ENCODE measurements at regions not wholly inside any gene's neighbourhood (a gene's known extent, or its start where the extent isn't known, plus 50 kb on each side); places are given as distances from the start of the nearest gene placed in this dataset.

DNA sequence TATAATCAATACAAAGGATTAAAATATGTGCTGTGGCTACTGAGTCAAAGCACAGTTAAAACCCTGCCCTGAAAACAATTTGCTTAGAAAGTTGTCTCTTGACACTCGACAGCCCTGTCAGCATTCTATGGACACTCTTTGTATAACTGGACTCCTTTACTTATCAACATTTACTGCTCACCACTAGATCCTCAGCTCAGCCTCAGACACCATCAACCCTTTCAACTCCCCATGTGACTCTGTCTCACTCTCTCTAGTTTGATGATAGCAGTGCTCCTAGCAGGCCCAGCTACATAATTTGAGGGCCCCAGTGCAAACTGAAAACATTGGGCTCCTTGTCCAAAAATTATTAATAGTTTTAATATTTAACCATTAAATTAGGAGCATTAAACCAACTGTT, 181.8 kb downstream of the TENT5A start:
- H3K36me3 Mint-ChIP-seq (ENCODE audit: low read depth), result no peaks in the 10 kb centered on the region
- no peak overlapping the region for H3K27ac Mint-ChIP-seq
- DNase-seq (no peak), ATAC-seq (no peak)
- intact Hi-C loops (cut with micrococcal nuclease), result no loop called here
- H3K9me3 Mint-ChIP-seq, result peaks cover 1% of the 10 kb centered on the region
- H3K4me3 Mint-ChIP-seq, result no peak overlapping the region
- CTCF ChIA-PET, result no interaction called here
- no peaks in the 10 kb centered on the region for H3K27me3 Mint-ChIP-seq
- TF ChIP-seq, protein P1, sequence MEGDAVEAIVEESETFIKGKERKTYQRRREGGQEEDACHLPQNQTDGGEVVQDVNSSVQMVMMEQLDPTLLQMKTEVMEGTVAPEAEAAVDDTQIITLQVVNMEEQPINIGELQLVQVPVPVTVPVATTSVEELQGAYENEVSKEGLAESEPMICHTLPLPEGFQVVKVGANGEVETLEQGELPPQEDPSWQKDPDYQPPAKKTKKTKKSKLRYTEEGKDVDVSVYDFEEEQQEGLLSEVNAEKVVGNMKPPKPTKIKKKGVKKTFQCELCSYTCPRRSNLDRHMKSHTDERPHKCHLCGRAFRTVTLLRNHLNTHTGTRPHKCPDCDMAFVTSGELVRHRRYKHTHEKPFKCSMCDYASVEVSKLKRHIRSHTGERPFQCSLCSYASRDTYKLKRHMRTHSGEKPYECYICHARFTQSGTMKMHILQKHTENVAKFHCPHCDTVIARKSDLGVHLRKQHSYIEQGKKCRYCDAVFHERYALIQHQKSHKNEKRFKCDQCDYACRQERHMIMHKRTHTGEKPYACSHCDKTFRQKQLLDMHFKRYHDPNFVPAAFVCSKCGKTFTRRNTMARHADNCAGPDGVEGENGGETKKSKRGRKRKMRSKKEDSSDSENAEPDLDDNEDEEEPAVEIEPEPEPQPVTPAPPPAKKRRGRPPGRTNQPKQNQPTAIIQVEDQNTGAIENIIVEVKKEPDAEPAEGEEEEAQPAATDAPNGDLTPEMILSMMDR (IDR thresholded peaks at IDR 0.05), result no peak
- POLR2A ChIA-PET, result no interaction called here
- no peaks in the 10 kb centered on the region for H3K4me1 Mint-ChIP-seq (ENCODE audit: low read depth)

DNA sequence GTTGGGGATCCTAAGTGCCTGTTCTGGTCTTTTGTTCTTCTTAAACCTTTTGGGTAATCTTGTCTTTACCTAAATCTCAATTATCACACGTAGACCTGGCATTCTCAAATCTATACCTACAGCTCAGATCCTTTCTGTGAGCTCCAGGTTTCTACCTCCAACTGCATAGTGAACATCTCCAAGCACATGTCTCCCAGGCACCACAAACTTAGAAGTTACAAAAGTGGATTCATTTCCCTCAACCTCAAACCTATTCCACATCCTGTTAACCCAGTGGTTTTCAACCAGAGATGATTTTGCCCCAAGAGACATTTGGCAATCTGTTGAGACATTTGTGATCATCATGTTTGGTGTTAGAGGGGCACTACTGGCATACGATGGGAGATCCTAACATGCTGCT, 183.5 kb downstream of the TENT5A start:
- ATAC-seq (no peak), DNase-seq (no peak)
- H3K4me1 Mint-ChIP-seq (ENCODE audit: low read depth), result no peaks in the 10 kb centered on the region
- H3K36me3 Mint-ChIP-seq (ENCODE audit: low read depth), result no peaks in the 10 kb centered on the region
- no peak overlapping the region for H3K4me3 Mint-ChIP-seq
- POLR2A ChIA-PET, result no interaction called here
- TF ChIP-seq, protein P1 (IDR thresholded peaks at IDR 0.05), result no peak
- H3K27me3 Mint-ChIP-seq, result no peaks in the 10 kb centered on the region
- no peak overlapping the region for H3K27ac Mint-ChIP-seq
- CTCF ChIA-PET, result no interaction called here
- intact Hi-C loops (cut with micrococcal nuclease), result no loop called here
- H3K9me3 Mint-ChIP-seq, result peaks cover 3% of the 10 kb centered on the region

DNA sequence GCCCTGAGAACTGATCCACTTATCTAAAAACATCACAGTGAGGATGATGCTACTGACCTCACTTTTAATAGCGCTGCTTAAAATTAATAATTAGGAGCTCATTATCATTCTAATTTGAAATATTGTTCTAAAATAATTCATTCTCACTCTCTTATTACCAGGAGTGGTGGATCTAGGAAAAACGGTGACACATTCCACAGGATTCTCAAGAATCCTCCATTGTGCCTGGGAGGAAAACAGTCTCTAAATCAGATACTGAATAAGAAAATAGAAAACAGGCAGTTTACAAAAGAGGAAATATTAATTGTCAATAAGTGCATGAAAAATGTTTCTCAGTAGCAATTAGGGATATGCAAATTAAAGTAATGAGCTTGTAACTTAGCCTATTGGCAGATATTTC, 187.4 kb downstream of the TENT5A start:
- ChIA-PET CTCF (no interaction called here), POLR2A (no interaction called here)
- H3K9me3 Mint-ChIP-seq, result peaks cover 3% of the 10 kb centered on the region
- H3K4me3 Mint-ChIP-seq, result no peak overlapping the region
- TF ChIP-seq, protein P1 (IDR thresholded peaks at IDR 0.05), result no peak
- DNase-seq, result no peak
- no peaks in the 10 kb centered on the region for H3K36me3 Mint-ChIP-seq (ENCODE audit: low read depth)
- ATAC-seq, result no peak
- no peak overlapping the region for H3K27ac Mint-ChIP-seq
- no peaks in the 10 kb centered on the region for H3K27me3 Mint-ChIP-seq
- no peaks in the 10 kb centered on the region for H3K4me1 Mint-ChIP-seq (ENCODE audit: low read depth)
- intact Hi-C loops (cut with micrococcal nuclease), result no loop called here

DNA sequence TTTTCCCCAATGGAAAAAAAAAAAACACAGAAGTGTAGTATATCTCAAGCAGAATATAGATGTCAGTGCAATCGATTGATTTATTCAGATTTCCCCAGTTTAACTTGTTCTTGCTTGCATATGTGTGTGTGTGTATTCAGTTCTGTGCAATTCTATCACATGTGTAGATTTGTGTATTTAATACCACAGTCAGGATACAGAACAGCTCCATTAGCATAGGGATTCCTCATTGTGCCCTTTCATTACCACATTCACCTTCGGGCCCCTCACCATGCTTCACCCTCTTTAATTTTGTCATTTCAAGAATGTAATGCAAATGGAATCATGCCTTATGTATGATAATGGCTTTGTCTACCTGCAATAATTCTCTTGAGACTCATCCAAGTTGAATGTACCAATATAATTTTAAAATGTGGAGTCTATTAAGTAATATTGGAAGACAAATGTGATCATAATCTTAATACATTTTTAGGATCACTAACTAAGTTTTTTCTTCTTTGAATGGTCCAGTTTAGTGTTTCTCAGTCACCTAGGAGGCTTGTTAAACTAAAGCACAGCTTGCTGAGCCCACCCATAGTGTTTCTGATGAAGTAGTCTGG, 187.9 kb downstream of the TENT5A start:
- DNase-seq (no peak), ATAC-seq (no peak)
- H3K4me3 Mint-ChIP-seq, result no peak overlapping the region
- H3K9me3 Mint-ChIP-seq, result peaks cover 3% of the 10 kb centered on the region
- ChIA-PET CTCF (no interaction called here), POLR2A (no interaction called here)
- no peak overlapping the region for H3K27ac Mint-ChIP-seq
- no peaks in the 10 kb centered on the region for H3K36me3 Mint-ChIP-seq (ENCODE audit: low read depth)
- H3K27me3 Mint-ChIP-seq, result no peaks in the 10 kb centered on the region
- no peaks in the 10 kb centered on the region for H3K4me1 Mint-ChIP-seq (ENCODE audit: low read depth)
- intact Hi-C loops (cut with micrococcal nuclease), result no loop called here
- TF ChIP-seq, protein P1 (IDR thresholded peaks at IDR 0.05), result no peak

DNA sequence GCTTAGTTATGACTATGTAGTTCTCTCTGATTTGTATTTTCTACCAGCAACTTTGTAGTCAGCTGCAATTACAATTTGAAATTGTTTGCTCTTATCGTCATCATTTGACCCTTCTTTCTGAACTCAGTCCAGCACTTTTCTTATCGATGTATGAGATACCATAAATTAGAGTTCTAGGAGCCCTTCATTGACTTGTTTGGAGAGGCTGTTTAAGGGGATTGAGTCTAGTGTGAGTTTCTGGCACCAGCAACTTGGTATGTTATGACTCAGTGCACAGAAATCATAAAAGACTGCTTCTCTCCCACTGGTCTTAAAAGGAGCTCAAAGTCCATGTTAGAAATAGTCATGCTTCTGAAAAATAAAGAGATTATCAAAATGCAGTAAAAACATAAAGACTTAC, 190.3 kb downstream of the TENT5A start:
- Mint-ChIP-seq H3K27me3 (no peaks in the 10 kb centered on the region), H3K9me3 (peaks cover 3% of the 10 kb centered on the region), H3K27ac (no peak overlapping the region), H3K4me1 (ENCODE audit: low read depth) (no peaks in the 10 kb centered on the region), H3K4me3 (no peak overlapping the region), H3K36me3 (ENCODE audit: low read depth) (no peaks in the 10 kb centered on the region)
- CTCF ChIA-PET, result interaction anchor here (0.6 kb wide), 1 partner anchor 681 kb away, joined by 3 read pairs; no protein-coding TSS in a partner anchor
- ATAC-seq (no peak), DNase-seq (no peak)
- POLR2A ChIA-PET, result no interaction called here
- TF ChIP-seq, protein P1 (IDR thresholded peaks at IDR 0.05), result no peak
- intact Hi-C loops (cut with micrococcal nuclease), result no loop called here

Measured in activated CD8-positive, alpha-beta T cell treated with anti-CD3 and anti-CD28 coated beads for 36 hours (primary cell).